ENCODE measurements at regions not wholly inside any gene's neighbourhood (a gene's known extent, or its start where the extent isn't known, plus 50 kb on each side); places are given as distances from the start of the nearest gene placed in this dataset.

DNA sequence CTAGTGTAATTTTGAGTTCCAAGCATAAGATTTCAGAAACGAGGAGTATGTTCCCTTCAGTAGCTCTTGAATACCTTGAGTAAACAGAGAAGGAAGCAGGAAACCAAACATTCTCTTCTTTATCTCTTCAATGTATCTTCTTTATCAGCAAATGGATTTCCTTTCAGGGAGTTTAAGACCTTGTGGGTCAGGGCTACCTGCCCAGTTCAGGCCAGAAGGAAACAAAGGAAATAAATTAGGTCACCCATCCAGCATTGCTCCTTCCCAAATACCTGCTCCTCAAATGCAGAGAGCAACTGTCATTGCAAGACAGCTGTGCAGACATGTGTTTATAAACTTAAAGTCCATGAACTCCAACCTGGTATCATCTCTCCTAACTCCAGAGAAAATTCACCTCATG lies 130.1 kb upstream of the SOD1 start:
- H3K9ac ChIP-seq (replicated peaks; ENCODE audit: extremely low read depth, insufficient read depth, low read length), result no peak overlapping the region
- no TSS peak for BruUV-seq (replicated peaks)
- no peak overlapping the region for H3K4me3 ChIP-seq (replicated peaks in 1 of 3; ENCODE audit: insufficient read depth in 1 of 3, low read depth in 1 of 3, low read length in 3 of 3)
- H3K4me2 ChIP-seq (ENCODE audit: insufficient read depth, low read length), result no peak overlapping the region
- intact Hi-C loops (cut with micrococcal nuclease) (no loop called here), dilution Hi-C loops (cut with MboI; ENCODE audit: extremely low pct_ligation_motif_present, low sequenced_read_pairs) (no loop called here)
- no peaks in the 10 kb centered on the region for H4K20me1 ChIP-seq (replicated peaks; ENCODE audit: control insufficient read depth, extremely low read depth, insufficient read depth, low read length)
- H3K27ac ChIP-seq (ENCODE audit: insufficient read depth, low read depth, low read length), result no peak overlapping the region
- POLR2A ChIA-PET, result no interaction called here
- CTCF ChIA-PET, result no interaction called here
- no peaks in the 10 kb centered on the region for H3K9me1 ChIP-seq (replicated peaks; ENCODE audit: control insufficient read depth, extremely low read depth, insufficient read depth, low read length)
- H3K4me1 ChIP-seq (ENCODE audit: control insufficient read depth, extremely low read depth, insufficient read depth, low read length), result no peaks in the 10 kb centered on the region
- H3K27me3 ChIP-seq (ENCODE audit: control insufficient read depth in 2 of 2, insufficient read depth in 2 of 2, low read length in 2 of 2), result no peaks in the 10 kb centered on the region
- H3K9me3 ChIP-seq (replicated peaks; ENCODE audit: control insufficient read depth, insufficient read depth, low read length), result no peaks in the 10 kb centered on the region
- no peak for FAIRE-seq
- no peaks in the 10 kb centered on the region for H3K79me2 ChIP-seq (ENCODE audit: control insufficient read depth, insufficient read depth, low read length)
- TF ChIP-seq POLR2AphosphoS5 (IDR thresholded peaks at IDR 0.05; ENCODE audit: insufficient read depth, low read depth, low read length) (no peak), FOS (IDR thresholded peaks at IDR 0.05; ENCODE audit: borderline replicate concordance, insufficient read depth, low read length) (no peak), EZH2 (IDR thresholded peaks at IDR 0.05; ENCODE audit: borderline replicate concordance, low read depth, low read length, severe bottlenecking) (no peak), JUN (IDR thresholded peaks at IDR 0.05; ENCODE audit: borderline replicate concordance, insufficient read depth, insufficient read length, low read depth) (no peak)
- no peaks in the 10 kb centered on the region for H3K36me3 ChIP-seq (ENCODE audit: control insufficient read depth in 2 of 2, extremely low read depth in 1 of 2, insufficient read depth in 2 of 2, low read length in 2 of 2)
- H2AFZ ChIP-seq (ENCODE audit: low read depth, low read length), result no peak overlapping the region
- no peak for DNase-seq (ENCODE audit: low read depth, low spot score)

DNA sequence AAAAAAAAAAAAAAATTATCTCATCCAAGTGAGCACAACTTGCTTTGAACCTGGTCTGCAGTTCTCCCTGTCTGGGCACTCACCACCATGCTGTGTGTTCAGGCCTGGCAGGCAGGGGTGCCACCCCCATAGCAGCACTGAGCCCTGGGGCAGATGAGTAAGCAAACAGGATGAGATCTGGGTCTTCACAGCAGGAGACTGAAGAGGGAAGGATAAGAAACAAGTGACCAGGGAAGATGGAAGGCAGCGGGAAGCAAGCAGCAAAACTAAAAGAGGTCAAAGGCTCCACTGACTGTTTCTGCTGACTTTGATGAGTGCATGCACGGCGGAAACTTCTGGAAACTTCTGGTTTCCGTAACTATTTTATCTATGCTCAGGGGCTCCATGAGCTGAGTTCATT lies 133.5 kb upstream of the SOD1 start:
- H3K27me3 ChIP-seq (ENCODE audit: control insufficient read depth in 2 of 2, insufficient read depth in 2 of 2, low read length in 2 of 2), result no peaks in the 10 kb centered on the region
- no peaks in the 10 kb centered on the region for H4K20me1 ChIP-seq (replicated peaks; ENCODE audit: control insufficient read depth, extremely low read depth, insufficient read depth, low read length)
- CTCF ChIA-PET, result no interaction called here
- no peak overlapping the region for H3K4me3 ChIP-seq (replicated peaks in 1 of 3; ENCODE audit: insufficient read depth in 1 of 3, low read depth in 1 of 3, low read length in 3 of 3)
- no peak overlapping the region for H3K27ac ChIP-seq (ENCODE audit: insufficient read depth, low read depth, low read length)
- H2AFZ ChIP-seq (ENCODE audit: low read depth, low read length), result no peak overlapping the region
- FAIRE-seq, result no peak
- intact Hi-C loops (cut with micrococcal nuclease), result no loop called here
- no peak overlapping the region for H3K4me2 ChIP-seq (ENCODE audit: insufficient read depth, low read length)
- no peaks in the 10 kb centered on the region for H3K9me1 ChIP-seq (replicated peaks; ENCODE audit: control insufficient read depth, extremely low read depth, insufficient read depth, low read length)
- TF ChIP-seq JUN (IDR thresholded peaks at IDR 0.05; ENCODE audit: borderline replicate concordance, insufficient read depth, insufficient read length, low read depth) (no peak), MYC (IDR thresholded peaks at IDR 0.05; ENCODE audit: low read depth, low read length) (no peak), POLR2A (IDR thresholded peaks at IDR 0.05; ENCODE audit: low read depth, low read length) (no peak), EZH2 (IDR thresholded peaks at IDR 0.05; ENCODE audit: borderline replicate concordance, low read depth, low read length, severe bottlenecking) (no peak), FOS (IDR thresholded peaks at IDR 0.05; ENCODE audit: borderline replicate concordance, insufficient read depth, low read length) (no peak), POLR2AphosphoS5 (IDR thresholded peaks at IDR 0.05; ENCODE audit: insufficient read depth, low read depth, low read length) (no peak), GATA2 (IDR thresholded peaks at IDR 0.05; ENCODE audit: insufficient read depth, insufficient read length, low read depth, low read length) (no peak)
- TF ChIP-seq, protein P1, sequence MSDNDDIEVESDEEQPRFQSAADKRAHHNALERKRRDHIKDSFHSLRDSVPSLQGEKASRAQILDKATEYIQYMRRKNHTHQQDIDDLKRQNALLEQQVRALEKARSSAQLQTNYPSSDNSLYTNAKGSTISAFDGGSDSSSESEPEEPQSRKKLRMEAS (IDR thresholded peaks at IDR 0.05; ENCODE audit: insufficient read depth, insufficient read length), result no peak
- TF ChIP-seq, protein P2, sequence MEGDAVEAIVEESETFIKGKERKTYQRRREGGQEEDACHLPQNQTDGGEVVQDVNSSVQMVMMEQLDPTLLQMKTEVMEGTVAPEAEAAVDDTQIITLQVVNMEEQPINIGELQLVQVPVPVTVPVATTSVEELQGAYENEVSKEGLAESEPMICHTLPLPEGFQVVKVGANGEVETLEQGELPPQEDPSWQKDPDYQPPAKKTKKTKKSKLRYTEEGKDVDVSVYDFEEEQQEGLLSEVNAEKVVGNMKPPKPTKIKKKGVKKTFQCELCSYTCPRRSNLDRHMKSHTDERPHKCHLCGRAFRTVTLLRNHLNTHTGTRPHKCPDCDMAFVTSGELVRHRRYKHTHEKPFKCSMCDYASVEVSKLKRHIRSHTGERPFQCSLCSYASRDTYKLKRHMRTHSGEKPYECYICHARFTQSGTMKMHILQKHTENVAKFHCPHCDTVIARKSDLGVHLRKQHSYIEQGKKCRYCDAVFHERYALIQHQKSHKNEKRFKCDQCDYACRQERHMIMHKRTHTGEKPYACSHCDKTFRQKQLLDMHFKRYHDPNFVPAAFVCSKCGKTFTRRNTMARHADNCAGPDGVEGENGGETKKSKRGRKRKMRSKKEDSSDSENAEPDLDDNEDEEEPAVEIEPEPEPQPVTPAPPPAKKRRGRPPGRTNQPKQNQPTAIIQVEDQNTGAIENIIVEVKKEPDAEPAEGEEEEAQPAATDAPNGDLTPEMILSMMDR (IDR thresholded peaks at IDR 0.05; ENCODE audit: extremely low read depth in 1 of 2, insufficient read depth in 1 of 2, low read depth in 1 of 2, low read length in 2 of 2), result no peak
- H3K9me3 ChIP-seq (replicated peaks; ENCODE audit: control insufficient read depth, insufficient read depth, low read length), result no peaks in the 10 kb centered on the region
- H3K9ac ChIP-seq (replicated peaks; ENCODE audit: extremely low read depth, insufficient read depth, low read length), result no peak overlapping the region
- H3K36me3 ChIP-seq (ENCODE audit: control insufficient read depth in 2 of 2, extremely low read depth in 1 of 2, insufficient read depth in 2 of 2, low read length in 2 of 2), result no peaks in the 10 kb centered on the region
- POLR2A ChIA-PET, result no interaction called here
- H3K79me2 ChIP-seq (ENCODE audit: control insufficient read depth, insufficient read depth, low read length), result no peaks in the 10 kb centered on the region
- no peaks in the 10 kb centered on the region for H3K4me1 ChIP-seq (ENCODE audit: control insufficient read depth, extremely low read depth, insufficient read depth, low read length)
- dilution Hi-C loops (cut with MboI; ENCODE audit: extremely low pct_ligation_motif_present, low sequenced_read_pairs), result no loop called here
- BruUV-seq (replicated peaks), result no TSS peak
- DNase-seq (ENCODE audit: low read depth, low spot score), result no peak
